H9 (cell line): ENCODE measurements at regions not wholly inside any gene's neighbourhood (a gene's known extent, or its start where the extent isn't known, plus 50 kb on each side); places are given as distances from the start of the nearest gene placed in this dataset.

Source experiments
- DNase-seq: peaks from one replicate; pipeline ENCODE4 v3.0.0-alpha.2; 2017
- H2AFZ ChIP-seq: one replicate; pipeline ENCODE4 v1.6.1; 2013; ENCODE audit warnings: mild to moderate bottlenecking, low read length, control low read depth, moderate library complexity
- H2AK5ac ChIP-seq: 2 replicates; pipeline ENCODE4 v1.6.1; 2013; ENCODE audit warnings: low read length, control low read depth, mixed read lengths; ENCODE audit not compliant: insufficient read length
- H2BK120ac ChIP-seq: one replicate; pipeline ENCODE4 v1.6.1; 2013; ENCODE audit warnings: low read depth, mild to moderate bottlenecking, low read length, control low read depth, inconsistent platforms; ENCODE audit not compliant: poor library complexity, severe bottlenecking
- H2BK12ac ChIP-seq: 2 replicates; pipeline ENCODE4 v1.6.1; 2013; ENCODE audit warnings: low read length, control low read depth, mixed read lengths, low read depth; ENCODE audit not compliant: insufficient read length
- H2BK15ac ChIP-seq: 2 replicates; pipeline ENCODE4 v1.6.1; 2013; ENCODE audit warnings: low read depth, low read length, control low read depth
- H2BK20ac ChIP-seq: one replicate; pipeline ENCODE4 v1.6.1; 2013; ENCODE audit warnings: low read depth, mild to moderate bottlenecking, low read length, control low read depth, inconsistent platforms; ENCODE audit not compliant: poor library complexity, severe bottlenecking
- H2BK5ac ChIP-seq: 2 replicates; pipeline ENCODE4 v1.6.1; 2013; ENCODE audit warnings: low read length, control low read depth, mixed read lengths; ENCODE audit not compliant: insufficient read length
- H3K14ac ChIP-seq: 2 replicates; pipeline ENCODE4 v1.6.1; 2013; ENCODE audit warnings: low read length, control low read depth; ENCODE audit not compliant: insufficient read depth
- H3K18ac ChIP-seq: 2 replicates; pipeline ENCODE4 v1.6.1; 2013; ENCODE audit warnings: low read depth, mild to moderate bottlenecking, mixed read lengths, low read length, control low read depth; ENCODE audit not compliant: insufficient read length
- H3K23ac ChIP-seq: 2 replicates; pipeline ENCODE4 v1.6.1; 2013; ENCODE audit warnings: low read length, control low read depth, mixed read lengths, low read depth; ENCODE audit not compliant: insufficient read length
- H3K23me2 ChIP-seq: 2 replicates; pipeline ENCODE4 v1.6.1; 2013; ENCODE audit warnings: low read depth, mild to moderate bottlenecking, mixed read lengths, low read length, control low read depth; ENCODE audit not compliant: insufficient read length, poor library complexity, severe bottlenecking
- H3K27ac ChIP-seq: 2 replicates; pipeline ENCODE4 v1.5.1; 2013; ENCODE audit warnings: low read length, control low read depth, mixed read lengths, low read depth; ENCODE audit not compliant: insufficient read length
- H3K27me3 ChIP-seq: 2 replicates; pipeline ENCODE4 v1.6.1; 2013; ENCODE audit warnings: low read length, control low read depth, inconsistent platforms; ENCODE audit not compliant: insufficient read depth
- H3K4ac ChIP-seq: 2 replicates; pipeline ENCODE4 v1.6.1; 2013; ENCODE audit warnings: low read depth, mild to moderate bottlenecking, control low read depth, inconsistent platforms, low read length, moderate library complexity
- H3K4me1 ChIP-seq: 2 replicates; pipeline ENCODE4 v1.6.1; 2013; ENCODE audit warnings: low read length, control low read depth, inconsistent platforms; ENCODE audit not compliant: insufficient read depth
- H3K4me2 ChIP-seq: 2 replicates; pipeline ENCODE4 v1.6.1; 2013; ENCODE audit warnings: low read length, control low read depth, mixed read lengths; ENCODE audit not compliant: insufficient read length, insufficient read depth
- H3K56ac ChIP-seq: 2 replicates; pipeline ENCODE4 v1.6.1; 2013; ENCODE audit warnings: low read depth, mild to moderate bottlenecking, mixed read lengths, low read length, control low read depth; ENCODE audit not compliant: insufficient read length
- H3K79me1 ChIP-seq: 2 replicates; pipeline ENCODE4 v1.6.1; 2013; ENCODE audit warnings: low read depth, mild to moderate bottlenecking, moderate library complexity, low read length, control low read depth, inconsistent platforms; ENCODE audit not compliant: insufficient read depth, poor library complexity, severe bottlenecking
- H3K79me2 ChIP-seq: 2 replicates; pipeline ENCODE4 v1.6.1; 2013; ENCODE audit warnings: low read length, control low read depth, inconsistent platforms; ENCODE audit not compliant: insufficient read depth
- H3K9ac ChIP-seq: 2 replicates; pipeline ENCODE4 v1.6.1; 2013; ENCODE audit warnings: low read length, control low read depth, mixed read lengths; ENCODE audit not compliant: insufficient read length; ENCODE audit errors: extremely low read depth
- H3K9me3 ChIP-seq: one replicate; pipeline ENCODE4 v1.6.1; 2013; ENCODE audit warnings: low read depth, low read length, inconsistent platforms; ENCODE audit not compliant: control insufficient read depth
- H3T11ph ChIP-seq: one replicate; pipeline ENCODE4 v1.6.1; 2013; ENCODE audit warnings: mild to moderate bottlenecking, low read length, control low read depth, inconsistent platforms
- H4K20me1 ChIP-seq: one replicate; pipeline ENCODE4 v1.6.1; 2013; ENCODE audit not compliant: control insufficient read depth, insufficient read length, insufficient read depth
- H4K5ac ChIP-seq: 2 replicates; pipeline ENCODE4 v1.6.1; 2013; ENCODE audit warnings: low read depth, mild to moderate bottlenecking, mixed read lengths, low read length, control low read depth; ENCODE audit not compliant: insufficient read length
- H4K8ac ChIP-seq: replicated peaks from 2 replicates; pipeline ENCODE4 v1.6.1; 2013; ENCODE audit warnings: low read length, control low read depth, mixed read lengths, low read depth; ENCODE audit not compliant: insufficient read length
- H4K91ac ChIP-seq: 2 replicates; pipeline ENCODE4 v1.6.1; 2013; ENCODE audit warnings: low read depth, mild to moderate bottlenecking, moderate library complexity, mixed read lengths, low read length, control low read depth; ENCODE audit not compliant: insufficient read length
- H3K27ac Mint-ChIP-seq, 3 experiments: 2 replicates in 2 of 3; 3 replicates in 1 of 3; pipeline ENCODE4 v1.8.0; 2020 to 2021; ENCODE audit warnings: mixed read lengths in 3 of 3, mild to moderate bottlenecking in 1 of 3, moderate library complexity in 1 of 3
- H3K27me3 Mint-ChIP-seq: 2 replicates; pipeline ENCODE4 v1.8.0; 2021; ENCODE audit warnings: low read depth, mild to moderate bottlenecking, moderate library complexity, mixed read lengths
- H3K36me3 Mint-ChIP-seq, 3 experiments: 2 replicates in 2 of 3; 3 replicates in 1 of 3; pipeline ENCODE4 v1.8.0; 2020 to 2021; ENCODE audit warnings: low read depth in 3 of 3, mixed read lengths in 3 of 3; ENCODE audit not compliant: insufficient read depth in 1 of 3
- H3K4me1 Mint-ChIP-seq, 2 experiments: 2 replicates each; pipeline ENCODE4 v1.8.0; 2020; ENCODE audit warnings: mixed read lengths in 2 of 2
- H3K4me3 Mint-ChIP-seq, 2 experiments: 2 replicates in 1 of 2; 3 replicates in 1 of 2; pipeline ENCODE4 v1.8.0; 2020 to 2021; ENCODE audit warnings: mild to moderate bottlenecking in 2 of 2, mixed read lengths in 2 of 2, moderate library complexity in 1 of 2
- H3K9me3 Mint-ChIP-seq, 2 experiments: 2 replicates in 1 of 2; 3 replicates in 1 of 2; pipeline ENCODE4 v1.8.0; 2020; ENCODE audit warnings: mild to moderate bottlenecking in 2 of 2, mixed read lengths in 2 of 2, moderate library complexity in 1 of 2
- CTCF ChIP-seq: fragments of 200-600 bp; sonication (generic); conservative IDR thresholded peaks from 3 replicates; pipeline ENCODE4 v1.8.0; 2021; ENCODE audit warnings: antibody characterized with exemption, mild to moderate bottlenecking
- WGBS: extraction: QIAGEN DNeasy Blood & Tissue Kit; methylation state at CpG from one replicate; pipeline ENCODE4 v1.1.7; 2013; ENCODE audit warnings: missing lambda C conversion rate, low lambda C conversion rate, mixed read lengths; ENCODE audit not compliant: insufficient read length; ENCODE audit errors: extremely low coverage; 5-methylcytosine and 5-hydroxymethylcytosine counted together

- no peak overlapping the region for H2BK12ac ChIP-seq
- H3K79me2 ChIP-seq = no peaks in the 10 kb centered on the region
- H2BK5ac ChIP-seq = no peak overlapping the region
- H3K56ac ChIP-seq = no peak overlapping the region
- H3K4me1 ChIP-seq = no peaks in the 10 kb centered on the region
- Mint-ChIP-seq H3K27me3 (no peaks in the 10 kb centered on the region), H3K9me3 (peaks cover 4 to 8% of the 10 kb centered on the region in 2 experiments; a peak in 2 of 5 replicates), H3K4me1 (peaks cover 3 to 10% of the 10 kb centered on the region in 2 experiments; a peak in 3 of 4 replicates), H3K4me3 (no peak overlapping the region), H3K27ac (no peak overlapping the region), H3K36me3 (peaks cover 0 to 10% (median 3%) of the 10 kb centered on the region in 3 experiments; a peak in 3 of 7 replicates)
- no peak overlapping the region for H3K4me2 ChIP-seq
- H2AFZ ChIP-seq = no peak overlapping the region
- no peak overlapping the region for H3K14ac ChIP-seq
- no peak for TF ChIP-seq CTCF
- no peaks in the 10 kb centered on the region for H3K27me3 ChIP-seq
- H4K91ac ChIP-seq = no peak overlapping the region
- H3K4ac ChIP-seq = no peak overlapping the region
- H2BK20ac ChIP-seq = no peak overlapping the region
- no peaks in the 10 kb centered on the region for H3K23me2 ChIP-seq
- DNase-seq = no peak
- H3K23ac ChIP-seq = no peak overlapping the region
- no peak overlapping the region for H3K9ac ChIP-seq
- no peak overlapping the region for H2BK120ac ChIP-seq
- H4K20me1 ChIP-seq = no peaks in the 10 kb centered on the region
- no peak overlapping the region for H3K27ac ChIP-seq
- no peak overlapping the region for H2AK5ac ChIP-seq
- H3T11ph ChIP-seq = no peak overlapping the region
- no peak overlapping the region for H4K5ac ChIP-seq
- no peak overlapping the region for H4K8ac ChIP-seq
- H3K79me1 ChIP-seq = no peaks in the 10 kb centered on the region
- H2BK15ac ChIP-seq = no peak overlapping the region
- H3K9me3 ChIP-seq = no peaks in the 10 kb centered on the region
- no CpG with 5 or more reads among the region's 2 CpGs for WGBS
- no peak overlapping the region for H3K18ac ChIP-seq
Observed at GRCh38 chr16:52238710-52239109, 308.2 kb downstream of the TOX3 start.
